ENCODE measurements at regions not wholly inside any gene's neighbourhood (a gene's known extent, or its start where the extent isn't known, plus 50 kb on each side); places are given as distances from the start of the nearest gene placed in this dataset.

DNA sequence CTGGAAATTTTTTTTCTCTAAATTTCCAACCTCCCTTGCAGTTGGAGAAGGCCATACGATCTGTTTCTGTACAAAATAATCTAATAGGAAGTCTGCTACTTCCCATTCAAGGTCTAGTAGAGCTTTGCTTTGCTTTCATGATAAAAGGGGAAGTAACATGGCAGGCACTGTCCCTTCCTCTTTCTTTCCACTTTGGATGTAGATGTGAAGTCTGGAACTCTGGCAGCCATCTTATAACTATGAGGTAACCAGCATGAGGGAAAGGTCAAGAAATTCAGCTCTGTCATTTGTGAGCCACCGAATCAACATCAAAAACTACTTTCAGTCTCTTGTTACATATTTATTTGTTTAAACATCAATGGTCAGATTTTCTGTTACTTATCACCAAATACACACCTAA lies 156.3 kb downstream of the MTHFS start:
- TF ChIP-seq ZBTB8A (tag by site-specific recombination; IDR thresholded peaks at IDR 0.05) (no peak), MYNN (tag by site-specific recombination; IDR thresholded peaks at IDR 0.05; ENCODE audit: borderline replicate concordance) (no peak), ZNF776 (tag by site-specific recombination; IDR thresholded peaks at IDR 0.05; ENCODE audit: borderline replicate concordance) (no peak), CTCF (tag by site-specific recombination; IDR thresholded peaks at IDR 0.05) (no peak), GLI4 (tag by site-specific recombination; IDR thresholded peaks at IDR 0.05) (no peak), ZNF843 (tag by site-specific recombination; IDR thresholded peaks at IDR 0.05) (no peak), TCF7L2 (IDR thresholded peaks at IDR 0.05; ENCODE audit: borderline replicate concordance, low read depth, low read length) (no peak), ZNF324 (tag by site-specific recombination; IDR thresholded peaks at IDR 0.05) (no peak), REST (tag by site-specific recombination; IDR thresholded peaks at IDR 0.05) (no peak), SCRT1 (tag by site-specific recombination; IDR thresholded peaks at IDR 0.05; ENCODE audit: borderline replicate concordance) (no peak), REPIN1 (tag by site-specific recombination; IDR thresholded peaks at IDR 0.05; ENCODE audit: low read depth) (no peak)
- TF ChIP-seq, protein P1, sequence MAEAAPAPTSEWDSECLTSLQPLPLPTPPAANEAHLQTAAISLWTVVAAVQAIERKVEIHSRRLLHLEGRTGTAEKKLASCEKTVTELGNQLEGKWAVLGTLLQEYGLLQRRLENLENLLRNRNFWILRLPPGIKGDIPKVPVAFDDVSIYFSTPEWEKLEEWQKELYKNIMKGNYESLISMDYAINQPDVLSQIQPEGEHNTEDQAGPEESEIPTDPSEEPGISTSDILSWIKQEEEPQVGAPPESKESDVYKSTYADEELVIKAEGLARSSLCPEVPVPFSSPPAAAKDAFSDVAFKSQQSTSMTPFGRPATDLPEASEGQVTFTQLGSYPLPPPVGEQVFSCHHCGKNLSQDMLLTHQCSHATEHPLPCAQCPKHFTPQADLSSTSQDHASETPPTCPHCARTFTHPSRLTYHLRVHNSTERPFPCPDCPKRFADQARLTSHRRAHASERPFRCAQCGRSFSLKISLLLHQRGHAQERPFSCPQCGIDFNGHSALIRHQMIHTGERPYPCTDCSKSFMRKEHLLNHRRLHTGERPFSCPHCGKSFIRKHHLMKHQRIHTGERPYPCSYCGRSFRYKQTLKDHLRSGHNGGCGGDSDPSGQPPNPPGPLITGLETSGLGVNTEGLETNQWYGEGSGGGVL (tag by site-specific recombination; IDR thresholded peaks at IDR 0.05) = no peak
